ENCODE measurements at regions not wholly inside any gene's neighbourhood (a gene's known extent, or its start where the extent isn't known, plus 50 kb on each side); places are given as distances from the start of the nearest gene placed in this dataset.

- TF ChIP-seq POLR2A (IDR thresholded peaks at IDR 0.05) (no peak), CTCF (IDR thresholded peaks at IDR 0.05) (no peak)
These were observed 495.1 kb downstream of the TBC1D22A start for GRCh38 chr22:47257566-47257965.
